ENCODE measurements at regions not wholly inside any gene's neighbourhood (a gene's known extent, or its start where the extent isn't known, plus 50 kb on each side); places are given as distances from the start of the nearest gene placed in this dataset.

GRCh38 chr2:15846626-15847025, 93.7 kb upstream of the MYCN start:
- 89 to 97% (median 94%) methylated on average over 8 of the region's 8 CpGs for WGBS, 3 donors
- peaks cover 0 to 5% of the 10 kb centered on the region in 2 donors for H3K9me3 ChIP-seq (ENCODE audit: control insufficient read depth in 2 of 2, insufficient read depth in 1 of 2, low read depth in 1 of 2, low read length in 1 of 2)
- H3K27me3 ChIP-seq (ENCODE audit: control insufficient read depth in 3 of 3, insufficient read depth in 3 of 3, low read length in 3 of 3) = no peaks in the 10 kb centered on the region
- DNase-seq (no peak), FAIRE-seq (no peak)
- peaks cover 0 to 20% (median 2%) of the 10 kb centered on the region in 3 donors for H3K4me1 ChIP-seq (ENCODE audit: control insufficient read depth in 3 of 3, insufficient read depth in 2 of 3, low read depth in 1 of 3, low read length in 2 of 3)
- H3K27ac ChIP-seq (ENCODE audit: low read depth in 1 of 3, low read length in 2 of 3) = no peak overlapping the region
- no peaks in the 10 kb centered on the region for H3K36me3 ChIP-seq (ENCODE audit: control insufficient read depth in 3 of 3, insufficient read depth in 2 of 3, low read depth in 1 of 3, low read length in 3 of 3)
- H3K4me3 ChIP-seq (ENCODE audit: low read depth in 1 of 3, low read length in 3 of 3) = no peak overlapping the region

DNA sequence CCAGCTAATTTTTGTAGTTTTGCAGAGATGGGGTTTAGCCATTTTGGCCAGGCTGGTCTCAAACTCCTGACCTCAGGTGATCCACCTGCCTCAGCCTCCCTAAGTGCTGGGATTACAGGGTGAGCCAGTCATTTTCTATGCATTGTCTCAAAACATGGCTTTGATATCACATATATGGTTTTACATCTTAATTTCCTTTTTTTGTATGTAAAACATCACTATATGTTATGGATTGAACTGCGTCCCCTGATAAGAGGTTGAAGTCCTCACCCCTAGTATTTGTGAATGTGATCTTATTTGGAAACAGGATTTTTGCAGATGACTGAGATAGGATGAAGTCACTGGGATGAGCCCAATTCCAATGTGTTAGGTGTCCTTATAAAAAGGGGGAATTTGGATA, 89.8 kb upstream of the MYCN start:
- no peak for FAIRE-seq
- WGBS, 3 donors = 86 to 97% (median 94%) methylated on average over 1 of the region's 1 CpG

GRCh38 chr2:15851076-15851693, 89.2 kb upstream of the MYCN start:
- H3K4me3 ChIP-seq (ENCODE audit: low read depth in 1 of 3, low read length in 3 of 3) = no peak overlapping the region
- no peaks in the 10 kb centered on the region for H3K36me3 ChIP-seq (ENCODE audit: control insufficient read depth in 3 of 3, insufficient read depth in 2 of 3, low read depth in 1 of 3, low read length in 3 of 3)
- DNase-seq (no peak), FAIRE-seq (no peak)
- peaks cover 0 to 5% of the 10 kb centered on the region in 2 donors for H3K9me3 ChIP-seq (ENCODE audit: control insufficient read depth in 2 of 2, insufficient read depth in 1 of 2, low read depth in 1 of 2, low read length in 1 of 2)
- H3K27me3 ChIP-seq (ENCODE audit: control insufficient read depth in 3 of 3, insufficient read depth in 3 of 3, low read length in 3 of 3) = no peaks in the 10 kb centered on the region
- no peak overlapping the region for H3K27ac ChIP-seq (ENCODE audit: low read depth in 1 of 3, low read length in 2 of 3)
- no peaks in the 10 kb centered on the region for H3K4me1 ChIP-seq (ENCODE audit: control insufficient read depth in 3 of 3, insufficient read depth in 2 of 3, low read depth in 1 of 3, low read length in 2 of 3)
- WGBS, 3 donors = 91 to 94% (median 93%) methylated on average over 10 of the region's 10 CpGs

More for the DNA sequence above, 89.8 kb upstream of the MYCN start:
- DNase-seq = no peak
- no peak overlapping the region for H3K27ac ChIP-seq (ENCODE audit: low read depth in 1 of 3, low read length in 2 of 3)
- no peaks in the 10 kb centered on the region for H3K36me3 ChIP-seq (ENCODE audit: control insufficient read depth in 3 of 3, insufficient read depth in 2 of 3, low read depth in 1 of 3, low read length in 3 of 3)
- H3K9me3 ChIP-seq (ENCODE audit: control insufficient read depth in 2 of 2, insufficient read depth in 1 of 2, low read depth in 1 of 2, low read length in 1 of 2) = peaks cover 0 to 5% of the 10 kb centered on the region in 2 donors
- H3K4me1 ChIP-seq (ENCODE audit: control insufficient read depth in 3 of 3, insufficient read depth in 2 of 3, low read depth in 1 of 3, low read length in 2 of 3) = no peaks in the 10 kb centered on the region
- no peak overlapping the region for H3K4me3 ChIP-seq (ENCODE audit: low read depth in 1 of 3, low read length in 3 of 3)
- no peaks in the 10 kb centered on the region for H3K27me3 ChIP-seq (ENCODE audit: control insufficient read depth in 3 of 3, insufficient read depth in 3 of 3, low read length in 3 of 3)

GRCh38 chr2:15852811-15853210, 87.5 kb upstream of the MYCN start:
- no peak overlapping the region for H3K4me3 ChIP-seq (ENCODE audit: low read depth in 1 of 3, low read length in 3 of 3)
- H3K27me3 ChIP-seq (ENCODE audit: control insufficient read depth in 3 of 3, insufficient read depth in 3 of 3, low read length in 3 of 3) = no peaks in the 10 kb centered on the region
- peaks cover 0 to 5% of the 10 kb centered on the region in 2 donors for H3K9me3 ChIP-seq (ENCODE audit: control insufficient read depth in 2 of 2, insufficient read depth in 1 of 2, low read depth in 1 of 2, low read length in 1 of 2)
- no peak overlapping the region for H3K27ac ChIP-seq (ENCODE audit: low read depth in 1 of 3, low read length in 2 of 3)
- FAIRE-seq (no peak), DNase-seq (no peak)
- 60 to 76% (median 72%) methylated on average over 2 of the region's 2 CpGs for WGBS, 3 donors
- no peaks in the 10 kb centered on the region for H3K36me3 ChIP-seq (ENCODE audit: control insufficient read depth in 3 of 3, insufficient read depth in 2 of 3, low read depth in 1 of 3, low read length in 3 of 3)
- no peaks in the 10 kb centered on the region for H3K4me1 ChIP-seq (ENCODE audit: control insufficient read depth in 3 of 3, insufficient read depth in 2 of 3, low read depth in 1 of 3, low read length in 2 of 3)

- Histone ChIP-seq H3K9me3 (ENCODE audit: control insufficient read depth in 2 of 2, insufficient read depth in 1 of 2, low read depth in 1 of 2, low read length in 1 of 2) (peaks cover 0 to 5% of the 10 kb centered on the region in 2 donors), H3K36me3 (ENCODE audit: control insufficient read depth in 3 of 3, insufficient read depth in 2 of 3, low read depth in 1 of 3, low read length in 3 of 3) (no peaks in the 10 kb centered on the region), H3K4me1 (ENCODE audit: control insufficient read depth in 3 of 3, insufficient read depth in 2 of 3, low read depth in 1 of 3, low read length in 2 of 3) (no peaks in the 10 kb centered on the region), H3K27ac (ENCODE audit: low read depth in 1 of 3, low read length in 2 of 3) (no peak overlapping the region), H3K27me3 (ENCODE audit: control insufficient read depth in 3 of 3, insufficient read depth in 3 of 3, low read length in 3 of 3) (no peaks in the 10 kb centered on the region), H3K4me3 (ENCODE audit: low read depth in 1 of 3, low read length in 3 of 3) (no peak overlapping the region)
- DNase-seq = no peak
- WGBS, 3 donors = 59 to 61% (median 60%) methylated on average over 3 of the region's 3 CpGs
- no peak for FAIRE-seq
Measured at GRCh38 chr2:15853903-15854302, 86.4 kb upstream of the MYCN start.

DNA sequence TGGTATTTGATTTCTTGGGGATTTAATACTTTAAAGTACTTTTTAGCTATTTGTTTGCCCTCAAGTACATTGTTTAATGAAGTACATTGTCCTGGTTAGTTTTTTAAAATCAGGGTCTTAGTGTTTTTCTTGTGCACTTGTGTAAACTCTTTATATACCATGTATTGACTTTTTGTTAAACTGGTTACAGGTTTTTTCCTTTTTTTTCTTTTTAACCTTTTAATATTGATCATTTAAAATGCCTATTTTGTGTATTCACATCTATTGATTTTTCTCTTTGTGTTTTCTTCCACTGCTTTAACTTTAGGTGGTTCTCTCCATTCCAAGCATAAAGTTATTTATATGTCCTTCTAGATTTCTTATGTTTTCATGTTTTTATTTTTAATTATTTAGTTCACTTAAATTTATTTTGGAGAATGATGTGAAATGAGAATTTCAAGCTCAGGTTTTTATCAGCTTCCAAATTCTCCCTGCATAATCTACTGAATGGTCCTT, 84.5 kb upstream of the MYCN start:
- H3K4me3 ChIP-seq (ENCODE audit: low read depth in 1 of 3, low read length in 3 of 3) = no peak overlapping the region
- H3K9me3 ChIP-seq (ENCODE audit: control insufficient read depth in 2 of 2, insufficient read depth in 1 of 2, low read depth in 1 of 2, low read length in 1 of 2) = no peaks in the 10 kb centered on the region
- no peaks in the 10 kb centered on the region for H3K36me3 ChIP-seq (ENCODE audit: control insufficient read depth in 3 of 3, insufficient read depth in 2 of 3, low read depth in 1 of 3, low read length in 3 of 3)
- DNase-seq (no peak), FAIRE-seq (no peak)
- no peaks in the 10 kb centered on the region for H3K27me3 ChIP-seq (ENCODE audit: control insufficient read depth in 3 of 3, insufficient read depth in 3 of 3, low read length in 3 of 3)
- H3K4me1 ChIP-seq (ENCODE audit: control insufficient read depth in 3 of 3, insufficient read depth in 2 of 3, low read depth in 1 of 3, low read length in 2 of 3) = no peaks in the 10 kb centered on the region
- H3K27ac ChIP-seq (ENCODE audit: low read depth in 1 of 3, low read length in 2 of 3) = no peak overlapping the region

DNA sequence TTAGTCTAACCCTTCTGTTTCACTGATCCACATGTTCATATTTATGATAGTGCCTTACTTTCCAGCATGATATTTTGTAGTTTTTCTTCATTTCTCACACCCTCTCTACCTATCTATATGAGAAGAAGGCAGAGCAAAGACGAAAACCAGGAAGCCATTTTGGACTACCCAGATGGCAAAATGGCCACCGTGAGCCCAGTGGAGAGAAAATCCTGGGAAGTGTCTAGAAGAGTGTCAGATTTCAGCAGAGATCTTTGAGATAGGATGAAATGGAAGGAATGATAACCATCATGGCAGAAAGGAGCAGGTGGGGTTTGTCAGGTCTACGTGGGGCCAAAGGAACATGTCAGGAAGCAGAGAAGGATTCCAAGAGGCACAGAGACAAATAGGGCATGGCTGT, 84.0 kb upstream of the MYCN start:
- Histone ChIP-seq H3K36me3 (ENCODE audit: control insufficient read depth in 3 of 3, insufficient read depth in 2 of 3, low read depth in 1 of 3, low read length in 3 of 3) (no peaks in the 10 kb centered on the region), H3K27me3 (ENCODE audit: control insufficient read depth in 3 of 3, insufficient read depth in 3 of 3, low read length in 3 of 3) (no peaks in the 10 kb centered on the region), H3K27ac (ENCODE audit: low read depth in 1 of 3, low read length in 2 of 3) (no peak overlapping the region), H3K4me1 (ENCODE audit: control insufficient read depth in 3 of 3, insufficient read depth in 2 of 3, low read depth in 1 of 3, low read length in 2 of 3) (no peaks in the 10 kb centered on the region), H3K9me3 (ENCODE audit: control insufficient read depth in 2 of 2, insufficient read depth in 1 of 2, low read depth in 1 of 2, low read length in 1 of 2) (no peaks in the 10 kb centered on the region), H3K4me3 (ENCODE audit: low read depth in 1 of 3, low read length in 3 of 3) (no peak overlapping the region)
- FAIRE-seq (no peak), DNase-seq (no peak)
- 85 to 90% (median 85%) methylated on average over 3 of the region's 3 CpGs for WGBS, 3 donors

DNA sequence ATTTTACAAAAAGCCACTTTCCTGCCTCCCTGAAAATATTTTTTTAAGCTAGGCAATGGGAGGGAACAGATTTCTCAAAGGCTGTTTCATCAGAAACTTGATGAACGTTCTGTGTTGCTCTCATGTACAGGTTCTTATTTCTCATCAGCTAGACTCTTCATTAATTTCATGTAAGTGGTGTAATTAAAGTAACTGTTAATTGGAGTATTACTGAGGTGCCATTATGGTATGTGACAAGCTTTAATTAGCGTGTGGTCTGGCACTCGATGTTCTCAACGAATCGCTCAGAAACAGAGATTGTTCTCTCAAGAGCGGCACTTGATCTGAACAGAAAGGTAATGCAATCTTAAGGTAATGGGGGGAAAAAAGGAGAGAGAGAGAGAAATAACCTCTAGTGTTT, 81.9 kb upstream of the MYCN start:
- Histone ChIP-seq H3K27ac (ENCODE audit: low read depth in 1 of 3, low read length in 2 of 3) (no peak overlapping the region), H3K9me3 (ENCODE audit: control insufficient read depth in 2 of 2, insufficient read depth in 1 of 2, low read depth in 1 of 2, low read length in 1 of 2) (no peaks in the 10 kb centered on the region), H3K36me3 (ENCODE audit: control insufficient read depth in 3 of 3, insufficient read depth in 2 of 3, low read depth in 1 of 3, low read length in 3 of 3) (no peaks in the 10 kb centered on the region), H3K27me3 (ENCODE audit: control insufficient read depth in 3 of 3, insufficient read depth in 3 of 3, low read length in 3 of 3) (no peaks in the 10 kb centered on the region), H3K4me3 (ENCODE audit: low read depth in 1 of 3, low read length in 3 of 3) (no peak overlapping the region), H3K4me1 (ENCODE audit: control insufficient read depth in 3 of 3, insufficient read depth in 2 of 3, low read depth in 1 of 3, low read length in 2 of 3) (no peaks in the 10 kb centered on the region)
- FAIRE-seq = no peak
- no peak for DNase-seq
- 90 to 92% (median 92%) methylated on average over 6 of the region's 6 CpGs for WGBS, 3 donors

- no peaks in the 10 kb centered on the region for H3K27me3 ChIP-seq (ENCODE audit: control insufficient read depth in 3 of 3, insufficient read depth in 3 of 3, low read length in 3 of 3)
- no peaks in the 10 kb centered on the region for H3K36me3 ChIP-seq (ENCODE audit: control insufficient read depth in 3 of 3, insufficient read depth in 2 of 3, low read depth in 1 of 3, low read length in 3 of 3)
- H3K27ac ChIP-seq (ENCODE audit: low read depth in 1 of 3, low read length in 2 of 3) = no peak overlapping the region
- DNase-seq = no peak
- no peak for FAIRE-seq
- no peak overlapping the region for H3K4me3 ChIP-seq (ENCODE audit: low read depth in 1 of 3, low read length in 3 of 3)
- no peaks in the 10 kb centered on the region for H3K9me3 ChIP-seq (ENCODE audit: control insufficient read depth in 2 of 2, insufficient read depth in 1 of 2, low read depth in 1 of 2, low read length in 1 of 2)
- H3K4me1 ChIP-seq (ENCODE audit: control insufficient read depth in 3 of 3, insufficient read depth in 2 of 3, low read depth in 1 of 3, low read length in 2 of 3) = no peaks in the 10 kb centered on the region
Measured at GRCh38 chr2:15860051-15860663, 80.2 kb upstream of the MYCN start.

All from small intestine (tissue), 7 donors.